ENCODE measurements at regions not wholly inside any gene's neighbourhood (a gene's known extent, or its start where the extent isn't known, plus 50 kb on each side); places are given as distances from the start of the nearest gene placed in this dataset.

DNA sequence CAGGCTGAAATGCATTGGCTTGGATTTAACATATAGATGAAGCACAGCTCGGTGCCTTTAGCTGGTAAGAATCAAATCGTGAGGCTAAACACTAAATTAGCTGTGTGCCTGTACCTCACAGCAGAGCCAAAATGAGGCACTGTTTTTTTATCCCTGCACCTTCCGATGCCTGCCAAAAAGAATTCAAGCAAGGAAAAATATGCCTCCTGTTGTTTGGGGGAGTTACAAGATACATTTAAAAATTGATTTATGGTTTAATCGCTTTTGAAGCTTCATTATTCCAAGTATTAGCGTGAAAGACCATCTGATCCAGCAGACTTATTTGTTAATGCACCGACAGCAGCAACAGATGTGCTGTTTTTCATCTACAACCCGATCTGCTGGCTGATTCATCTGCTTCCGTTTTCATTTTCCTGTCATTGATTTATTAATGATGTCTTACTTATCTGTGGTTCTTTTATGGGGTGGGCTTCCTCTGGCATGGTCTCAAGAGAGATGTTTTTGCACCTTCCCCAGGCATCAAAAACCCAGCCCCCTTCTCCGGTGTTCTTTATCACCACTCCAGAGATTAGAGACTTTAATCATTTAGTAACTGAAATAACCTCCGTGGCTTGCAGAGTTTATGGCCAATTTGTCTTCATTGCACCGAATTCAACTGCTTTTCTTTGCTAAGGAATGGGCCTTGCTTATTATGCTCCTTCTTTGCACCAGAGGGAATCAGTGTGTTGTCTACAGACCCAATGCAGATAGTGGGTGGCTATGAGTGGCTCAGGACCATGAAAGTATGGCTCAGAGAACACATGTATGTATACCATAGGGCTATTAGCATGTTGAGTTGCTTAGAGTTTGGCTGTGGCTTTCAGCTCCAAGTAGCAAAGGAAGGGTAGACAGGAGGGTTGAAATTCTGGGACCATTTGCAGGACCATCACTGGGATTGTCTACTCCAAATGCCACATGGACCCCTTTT lies 166.8 kb upstream of the TMEM260 start:
- Histone ChIP-seq H3K4me1 (peaks cover 0 to 6% (median 0%) of the 10 kb centered on the region in 12 donors), H3K36me3 (no peaks in the 10 kb centered on the region), H3K4me3 (no peak overlapping the region), H3K9me3 (peaks cover 0 to 6% (median 0%) of the 10 kb centered on the region in 12 donors), H3K27me3 (no peaks in the 10 kb centered on the region), H3K27ac (no peak overlapping the region)
- DNase-seq (no peak), ATAC-seq (no peak)
- WGBS, 4 donors = 40 to 48% (median 46%) methylated on average over 11 of the region's 11 CpGs
- no peak for TF ChIP-seq POLR2A (IDR thresholded peaks at IDR 0.05)
- TF ChIP-seq, protein P1, sequence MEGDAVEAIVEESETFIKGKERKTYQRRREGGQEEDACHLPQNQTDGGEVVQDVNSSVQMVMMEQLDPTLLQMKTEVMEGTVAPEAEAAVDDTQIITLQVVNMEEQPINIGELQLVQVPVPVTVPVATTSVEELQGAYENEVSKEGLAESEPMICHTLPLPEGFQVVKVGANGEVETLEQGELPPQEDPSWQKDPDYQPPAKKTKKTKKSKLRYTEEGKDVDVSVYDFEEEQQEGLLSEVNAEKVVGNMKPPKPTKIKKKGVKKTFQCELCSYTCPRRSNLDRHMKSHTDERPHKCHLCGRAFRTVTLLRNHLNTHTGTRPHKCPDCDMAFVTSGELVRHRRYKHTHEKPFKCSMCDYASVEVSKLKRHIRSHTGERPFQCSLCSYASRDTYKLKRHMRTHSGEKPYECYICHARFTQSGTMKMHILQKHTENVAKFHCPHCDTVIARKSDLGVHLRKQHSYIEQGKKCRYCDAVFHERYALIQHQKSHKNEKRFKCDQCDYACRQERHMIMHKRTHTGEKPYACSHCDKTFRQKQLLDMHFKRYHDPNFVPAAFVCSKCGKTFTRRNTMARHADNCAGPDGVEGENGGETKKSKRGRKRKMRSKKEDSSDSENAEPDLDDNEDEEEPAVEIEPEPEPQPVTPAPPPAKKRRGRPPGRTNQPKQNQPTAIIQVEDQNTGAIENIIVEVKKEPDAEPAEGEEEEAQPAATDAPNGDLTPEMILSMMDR (IDR thresholded peaks at IDR 0.05) = no peak
- intact Hi-C loops (cut with DNase I) = no loop called here

DNA sequence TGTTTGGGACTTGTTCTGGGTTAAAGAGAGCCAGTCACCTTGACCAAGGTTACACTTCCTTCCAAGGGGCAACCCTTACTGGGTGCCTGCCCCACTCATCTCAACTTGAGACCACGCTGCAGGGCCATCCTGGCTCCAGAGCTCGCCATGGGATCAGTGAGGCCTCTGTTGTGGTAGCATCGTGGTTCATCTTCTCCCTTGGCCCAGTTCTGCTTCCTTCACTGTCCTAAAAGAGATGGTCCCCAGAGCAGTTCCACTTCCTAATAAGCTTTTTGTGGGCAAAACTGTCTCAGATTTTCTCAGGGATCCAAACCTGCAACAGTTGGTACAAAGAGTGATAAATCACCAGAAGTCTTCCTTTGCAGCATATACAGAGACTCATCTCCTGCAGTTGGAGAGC lies 165.9 kb upstream of the TMEM260 start:
- ATAC-seq (no peak), DNase-seq (no peak)
- Histone ChIP-seq H3K27me3 (no peaks in the 10 kb centered on the region), H3K27ac (no peak overlapping the region), H3K4me3 (no peak overlapping the region), H3K36me3 (no peaks in the 10 kb centered on the region), H3K9me3 (peaks cover 0 to 6% (median 0%) of the 10 kb centered on the region in 12 donors), H3K4me1 (peaks cover 0 to 6% (median 0%) of the 10 kb centered on the region in 12 donors)
- 81 to 100% (median 88%) methylated on average over 3 of the region's 3 CpGs for WGBS, 4 donors
- intact Hi-C loops (cut with DNase I) = no loop called here
- TF ChIP-seq POLR2A (IDR thresholded peaks at IDR 0.05) = no peak
- TF ChIP-seq, protein P1 (IDR thresholded peaks at IDR 0.05) = no peak

DNA sequence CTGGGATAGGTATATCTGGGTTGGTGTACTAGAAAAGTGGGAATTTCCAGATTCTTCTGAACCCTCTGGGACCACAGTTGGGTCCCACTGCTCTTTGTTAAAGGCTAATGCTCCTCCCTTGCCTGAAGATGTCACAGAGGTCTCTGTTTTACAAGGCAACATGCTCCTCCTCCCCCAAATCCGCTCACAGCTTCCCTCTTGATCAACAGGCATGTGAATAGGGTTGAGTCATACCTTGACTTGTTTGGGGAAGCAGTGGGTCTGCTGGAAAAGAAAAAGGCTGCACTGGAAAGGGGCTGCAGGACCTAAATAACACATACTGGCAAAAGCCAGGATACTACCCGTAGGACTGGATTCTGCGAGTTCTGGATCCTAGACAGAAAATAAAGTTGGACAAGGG lies 165.4 kb upstream of the TMEM260 start:
- no peak for DNase-seq
- Histone ChIP-seq H3K4me3 (no peak overlapping the region), H3K27ac (no peak overlapping the region), H3K36me3 (no peaks in the 10 kb centered on the region), H3K9me3 (peaks cover 0 to 5% (median 0%) of the 10 kb centered on the region in 12 donors), H3K4me1 (peaks cover 0 to 6% (median 0%) of the 10 kb centered on the region in 12 donors), H3K27me3 (no peaks in the 10 kb centered on the region)
- ATAC-seq = no peak
- TF ChIP-seq, protein P1 (IDR thresholded peaks at IDR 0.05) = no peak
- TF ChIP-seq POLR2A (IDR thresholded peaks at IDR 0.05) = no peak
- 92 to 97% (median 96%) methylated on average over 3 of the region's 3 CpGs for WGBS, 4 donors
- intact Hi-C loops (cut with DNase I) = no loop called here

- intact Hi-C loops (cut with DNase I) = no loop called here
- WGBS, 4 donors = 92 to 96% (median 95%) methylated on average over 9 of the region's 9 CpGs
- peaks cover 0 to 2% (median 0%) of the 10 kb centered on the region in 12 donors for H3K9me3 ChIP-seq
- no peak for ATAC-seq
- H3K27ac ChIP-seq = no peak overlapping the region
- no peak for TF ChIP-seq POLR2A (IDR thresholded peaks at IDR 0.05)
- TF ChIP-seq, protein P1 (IDR thresholded peaks at IDR 0.05) = no peak
- H3K36me3 ChIP-seq = no peaks in the 10 kb centered on the region
- H3K27me3 ChIP-seq = no peaks in the 10 kb centered on the region
- no peak overlapping the region for H3K4me3 ChIP-seq
- DNase-seq = no peak
- H3K4me1 ChIP-seq = peaks cover 0 to 6% (median 0%) of the 10 kb centered on the region in 12 donors
Observed at GRCh38 chr14:56416213-56416612, 163.4 kb upstream of the TMEM260 start.

Data from heart left ventricle (tissue), 16 donors.